ENCODE measurements at regions not wholly inside any gene's neighbourhood (a gene's known extent, or its start where the extent isn't known, plus 50 kb on each side); places are given as distances from the start of the nearest gene placed in this dataset.

- DNase-seq (ENCODE audit: low spot score): no peak
- TF ChIP-seq, protein P1, sequence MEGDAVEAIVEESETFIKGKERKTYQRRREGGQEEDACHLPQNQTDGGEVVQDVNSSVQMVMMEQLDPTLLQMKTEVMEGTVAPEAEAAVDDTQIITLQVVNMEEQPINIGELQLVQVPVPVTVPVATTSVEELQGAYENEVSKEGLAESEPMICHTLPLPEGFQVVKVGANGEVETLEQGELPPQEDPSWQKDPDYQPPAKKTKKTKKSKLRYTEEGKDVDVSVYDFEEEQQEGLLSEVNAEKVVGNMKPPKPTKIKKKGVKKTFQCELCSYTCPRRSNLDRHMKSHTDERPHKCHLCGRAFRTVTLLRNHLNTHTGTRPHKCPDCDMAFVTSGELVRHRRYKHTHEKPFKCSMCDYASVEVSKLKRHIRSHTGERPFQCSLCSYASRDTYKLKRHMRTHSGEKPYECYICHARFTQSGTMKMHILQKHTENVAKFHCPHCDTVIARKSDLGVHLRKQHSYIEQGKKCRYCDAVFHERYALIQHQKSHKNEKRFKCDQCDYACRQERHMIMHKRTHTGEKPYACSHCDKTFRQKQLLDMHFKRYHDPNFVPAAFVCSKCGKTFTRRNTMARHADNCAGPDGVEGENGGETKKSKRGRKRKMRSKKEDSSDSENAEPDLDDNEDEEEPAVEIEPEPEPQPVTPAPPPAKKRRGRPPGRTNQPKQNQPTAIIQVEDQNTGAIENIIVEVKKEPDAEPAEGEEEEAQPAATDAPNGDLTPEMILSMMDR (IDR thresholded peaks at IDR 0.05; ENCODE audit: extremely low read depth, missing control alignments): no peak
Observed at GRCh38 chr10:84571146-84571545, 242.8 kb downstream of the CCSER2 start.

GRCh38 chr10:84574102-84574501, 245.7 kb downstream of the CCSER2 start:
- TF ChIP-seq, protein P1 (IDR thresholded peaks at IDR 0.05; ENCODE audit: extremely low read depth, missing control alignments): no peak
- DNase-seq (ENCODE audit: low spot score): no peak

GRCh38 chr10:84581976-84582375, 253.6 kb downstream of the CCSER2 start:
- no peak for DNase-seq (ENCODE audit: low spot score)
- TF ChIP-seq, protein P1 (IDR thresholded peaks at IDR 0.05; ENCODE audit: extremely low read depth, missing control alignments): no peak

DNA sequence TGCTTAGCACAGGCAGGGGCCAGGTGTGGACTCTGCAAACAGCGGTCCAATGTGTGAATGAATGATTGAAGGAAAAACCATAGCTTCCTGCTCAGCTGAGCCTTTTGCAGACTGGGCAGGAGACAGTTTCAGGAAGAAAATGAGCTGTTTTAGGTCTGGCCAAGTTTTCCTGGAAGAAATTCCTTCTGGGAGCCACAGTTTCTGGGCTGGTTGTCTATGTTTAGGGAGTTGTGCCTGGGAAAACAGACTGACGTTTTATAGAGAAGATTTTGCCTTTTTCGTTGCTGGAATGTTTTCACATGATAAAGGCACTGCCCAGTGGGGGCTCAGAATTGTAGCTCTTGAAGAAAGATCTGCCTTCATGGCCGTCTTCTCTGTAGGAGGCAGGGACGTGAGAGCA, 255.1 kb downstream of the CCSER2 start:
- TF ChIP-seq, protein P1 (IDR thresholded peaks at IDR 0.05; ENCODE audit: extremely low read depth, missing control alignments): no peak
- no peak for DNase-seq (ENCODE audit: low spot score)

DNA sequence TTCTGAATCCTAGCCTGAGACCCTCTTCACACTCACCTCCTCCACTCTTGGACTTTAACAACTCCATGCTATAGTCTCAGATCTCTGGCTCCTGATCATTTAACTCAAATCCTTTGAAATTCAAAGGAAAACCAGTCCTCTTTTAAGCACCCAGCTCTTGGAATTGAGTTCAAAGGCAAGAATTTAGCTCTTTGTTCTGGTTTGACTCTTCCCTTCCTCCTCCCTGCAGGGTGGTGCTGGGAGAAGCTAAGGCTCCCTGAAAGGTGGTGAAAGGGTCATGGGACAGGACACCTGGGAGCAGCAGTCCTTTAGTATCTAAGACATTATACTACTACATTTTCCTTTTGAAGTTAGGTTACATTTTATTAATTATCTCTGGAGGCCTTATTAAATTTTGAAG, 259.4 kb downstream of the CCSER2 start:
- DNase-seq (ENCODE audit: low spot score): no peak
- TF ChIP-seq, protein P1 (IDR thresholded peaks at IDR 0.05; ENCODE audit: extremely low read depth, missing control alignments): no peak

DNA sequence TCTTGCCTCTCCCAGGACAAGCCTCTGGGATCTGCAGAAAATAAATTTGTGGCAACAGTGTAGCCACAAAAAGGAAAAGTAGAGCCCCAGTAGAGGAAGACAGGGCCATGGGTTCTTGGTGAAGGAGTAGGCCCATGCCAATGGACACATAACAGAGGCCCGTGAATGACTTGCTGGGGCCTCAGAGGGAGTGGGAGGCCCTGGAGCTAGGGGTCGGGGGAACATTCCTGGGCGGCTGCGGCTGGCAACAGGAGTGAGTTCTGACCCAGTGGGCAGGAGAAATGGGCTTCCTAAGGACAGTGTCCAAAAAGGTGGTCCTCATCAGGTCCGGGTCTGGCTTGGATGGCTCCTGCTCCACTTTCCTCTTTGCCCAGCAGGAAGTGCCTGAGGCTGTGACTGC, 260.0 kb downstream of the CCSER2 start:
- TF ChIP-seq, protein P1 (IDR thresholded peaks at IDR 0.05; ENCODE audit: extremely low read depth, missing control alignments): no peak
- DNase-seq (ENCODE audit: low spot score): no peak

DNA sequence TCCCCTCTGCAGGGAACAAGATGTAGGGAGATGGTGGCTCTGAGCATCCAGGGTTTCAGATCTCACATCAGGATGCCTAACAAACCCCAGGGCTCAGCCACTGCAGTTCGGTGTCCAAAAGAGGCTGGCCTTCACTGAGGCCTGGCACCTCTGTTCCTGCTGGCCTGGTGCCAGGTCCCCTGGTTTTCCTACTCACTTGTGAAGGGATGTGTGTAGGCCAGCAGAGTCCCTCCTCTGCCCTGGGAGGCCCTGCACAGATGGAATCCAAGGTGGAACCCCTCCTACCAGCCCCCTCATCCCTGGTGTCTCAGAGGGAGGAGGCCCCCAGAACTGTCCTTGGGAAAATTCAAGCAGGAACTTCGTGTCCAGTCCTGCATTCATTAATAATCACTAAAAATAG, 260.6 kb downstream of the CCSER2 start:
- TF ChIP-seq, protein P1 (IDR thresholded peaks at IDR 0.05; ENCODE audit: extremely low read depth, missing control alignments): no peak
- DNase-seq (ENCODE audit: low spot score): no peak

Data from GM20000 (cell line).